ENCODE measurements at regions not wholly inside any gene's neighbourhood (a gene's known extent, or its start where the extent isn't known, plus 50 kb on each side); places are given as distances from the start of the nearest gene placed in this dataset.
"Not testable (repeated sequence)": the region's sequence is repeated elsewhere in the genome, so short reads cannot be mapped to it uniquely, and the experiment has no call there.

- not testable (repeated sequence) for TF ChIP-seq CTCF (optimal IDR thresholded peaks at IDR 0.05 in 1 of 3, IDR thresholded peaks at IDR 0.05 in 1 of 3, conservative IDR thresholded peaks at IDR 0.05 in 1 of 3; ENCODE audit: extremely low read depth in 1 of 3, insufficient read depth in 2 of 3, low read length in 3 of 3); EZH2 (IDR thresholded peaks at IDR 0.05; ENCODE audit: low read length)
Measured at GRCh38 chr11:71698110-71698509, 115.4 kb upstream of the KRTAP5-11 start.
